T-cell (primary cell): ENCODE measurements at regions not wholly inside any gene's neighbourhood (a gene's known extent, or its start where the extent isn't known, plus 50 kb on each side); places are given as distances from the start of the nearest gene placed in this dataset.
"Not testable (repeated sequence)": the region's sequence is repeated elsewhere in the genome, so short reads cannot be mapped to it uniquely, and the experiment has no call there.

Experiments
- ATAC-seq, 4 experiments: fragments of 200-7000 bp in 3 of 4; fragments of 150-1000 bp in 1 of 4; cut with Tn5 transposase; replicated peaks in 1 of 4; 1 replicate in 3 of 4; 2 replicates in 1 of 4; pipeline ENCODE4 v1.10.0; 2021; ENCODE audit warnings: moderate library complexity in 3 of 4, mild to moderate bottlenecking in 2 of 4, moderate number of reproducible peaks in 1 of 4
- CTCF ChIA-PET, 2 donors: fragments of 300-600 bp; sonication (Branson Sonifier 250); formaldehyde crosslinking; loops; one replicate each; lab custom pipeline; 2022; ENCODE audit warnings: antibody characterized with exemption in 2 of 2; lab: Charles Lee
- POLR2A ChIA-PET, 2 donors: fragments of 300-600 bp; sonication (Branson Sonifier 250); formaldehyde crosslinking; loops; one replicate each; lab custom pipeline; 2022; ENCODE audit warnings: antibody characterized with exemption in 2 of 2; lab: Charles Lee
- DNase-seq, 35 experiments: peaks; one replicate each; pipeline versions ENCODE4 v3.0.0 to v3.0.0-alpha.2; 2013 to 2023
- H3K27ac ChIP-seq: one replicate; pipeline ENCODE4 v1.5.1; 2013; ENCODE audit warnings: low read length
- H3K27me3 ChIP-seq, 2 experiments: replicated peaks in 1 of 2; 1 replicate in 1 of 2; 2 replicates in 1 of 2; pipeline versions ENCODE4 v1.6.1 to v1.7.0; 2013; ENCODE audit warnings: low read length in 1 of 2, mixed read lengths in 1 of 2; ENCODE audit not compliant: control insufficient read depth in 2 of 2, insufficient read depth in 2 of 2; ENCODE audit errors: extremely low read depth in 1 of 2
- H3K36me3 ChIP-seq, 2 donors: 1 replicate in 1 of 2; 2 replicates in 1 of 2; pipeline versions ENCODE4 v1.6.1 to v1.7.0; 2013; ENCODE audit warnings: low read length in 1 of 2; ENCODE audit not compliant: control insufficient read depth in 2 of 2, insufficient read depth in 1 of 2; ENCODE audit errors: extremely low read depth in 1 of 2
- H3K4me1 ChIP-seq, 2 experiments: 1 replicate in 1 of 2; 2 replicates in 1 of 2; pipeline versions ENCODE4 v1.6.1 to v1.7.0; 2013; ENCODE audit warnings: low read length in 2 of 2, mixed read lengths in 1 of 2; ENCODE audit not compliant: insufficient read depth in 2 of 2, control insufficient read depth in 1 of 2; ENCODE audit errors: extremely low read depth in 1 of 2
- H3K4me3 ChIP-seq, 2 donors: 1 replicate in 1 of 2; 2 replicates in 1 of 2; pipeline versions ENCODE4 v1.5.1 to v1.7.0; 2013; ENCODE audit warnings: mild to moderate bottlenecking in 2 of 2, low read length in 1 of 2, moderate library complexity in 1 of 2; ENCODE audit not compliant: control insufficient read depth in 1 of 2; ENCODE audit errors: extremely low read depth in 1 of 2
- H3K9me3 ChIP-seq: 2 replicates; pipeline ENCODE4 v1.7.0; 2013
- H3K27ac Mint-ChIP-seq, 2 donors: one replicate each; pipeline ENCODE4 v1.8.0; 2020 to 2021; ENCODE audit warnings: mild to moderate bottlenecking in 2 of 2, mixed read lengths in 2 of 2
- H3K27me3 Mint-ChIP-seq, 2 donors: one replicate each; pipeline ENCODE4 v1.8.0; 2021 to 2022; ENCODE audit warnings: mixed read lengths in 2 of 2
- H3K36me3 Mint-ChIP-seq: one replicate; pipeline ENCODE4 v1.8.0; 2021; ENCODE audit warnings: mixed read lengths
- H3K4me1 Mint-ChIP-seq, 3 donors: one replicate each; pipeline ENCODE4 v1.8.0; 2020 to 2022; ENCODE audit warnings: mixed read lengths in 3 of 3, mild to moderate bottlenecking in 1 of 3
- H3K4me3 Mint-ChIP-seq, 3 donors: one replicate each; pipeline ENCODE4 v1.8.0; 2020 to 2022; ENCODE audit warnings: mild to moderate bottlenecking in 3 of 3, mixed read lengths in 3 of 3, moderate library complexity in 3 of 3
- H3K9me3 Mint-ChIP-seq, 3 donors: one replicate each; pipeline ENCODE4 v1.8.0; 2020 to 2022; ENCODE audit warnings: mixed read lengths in 3 of 3
- WGBS: methylation state at CpG from one replicate; pipeline ENCODE4 v1.1.5; 2013; ENCODE audit warnings: missing lambda C conversion rate; ENCODE audit not compliant: insufficient coverage; 5-methylcytosine and 5-hydroxymethylcytosine counted together

DNA sequence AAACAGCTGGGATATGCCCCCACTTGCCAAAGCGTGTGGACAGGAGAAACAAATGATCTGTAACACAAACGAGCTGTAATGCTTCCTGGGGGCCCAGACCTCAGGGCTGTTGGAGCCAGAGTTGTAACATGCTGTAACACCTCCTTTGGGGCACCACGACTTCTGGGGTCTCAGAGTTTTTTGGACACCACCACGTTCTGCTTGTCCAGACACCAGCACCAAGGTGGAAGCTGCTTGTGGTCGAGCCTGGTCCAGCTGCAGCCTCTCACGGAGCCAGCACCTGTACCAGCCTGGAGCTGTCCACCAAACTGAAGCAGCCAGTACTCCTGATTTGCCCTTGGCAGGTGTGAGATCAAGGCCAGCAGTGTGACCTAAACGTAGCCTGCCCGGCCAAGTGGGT lies 879.4 kb downstream of the SLC6A15 start:
- H3K27me3 Mint-ChIP-seq, result no peaks in the 10 kb centered on the region
- H3K9me3 ChIP-seq, result no peaks in the 10 kb centered on the region
- 62% methylated on average over 8 of the region's 8 CpGs for WGBS
- H3K27ac ChIP-seq, result no peak overlapping the region
- no peaks in the 10 kb centered on the region for H3K36me3 Mint-ChIP-seq
- no peak overlapping the region for H3K4me3 Mint-ChIP-seq
- H3K27ac Mint-ChIP-seq, result no peak overlapping the region
- no peaks in the 10 kb centered on the region for H3K36me3 ChIP-seq
- ChIA-PET CTCF (no interaction called here), POLR2A (no interaction called here)
- H3K27me3 ChIP-seq, result no peaks in the 10 kb centered on the region
- DNase-seq (no peak), ATAC-seq (no peak)
- H3K4me1 ChIP-seq, result no peaks in the 10 kb centered on the region
- no peak overlapping the region for H3K4me3 ChIP-seq
- no peaks in the 10 kb centered on the region for H3K4me1 Mint-ChIP-seq
- H3K9me3 Mint-ChIP-seq, result peaks cover 2 to 12% (median 8%) of the 10 kb centered on the region in 3 donors

DNA sequence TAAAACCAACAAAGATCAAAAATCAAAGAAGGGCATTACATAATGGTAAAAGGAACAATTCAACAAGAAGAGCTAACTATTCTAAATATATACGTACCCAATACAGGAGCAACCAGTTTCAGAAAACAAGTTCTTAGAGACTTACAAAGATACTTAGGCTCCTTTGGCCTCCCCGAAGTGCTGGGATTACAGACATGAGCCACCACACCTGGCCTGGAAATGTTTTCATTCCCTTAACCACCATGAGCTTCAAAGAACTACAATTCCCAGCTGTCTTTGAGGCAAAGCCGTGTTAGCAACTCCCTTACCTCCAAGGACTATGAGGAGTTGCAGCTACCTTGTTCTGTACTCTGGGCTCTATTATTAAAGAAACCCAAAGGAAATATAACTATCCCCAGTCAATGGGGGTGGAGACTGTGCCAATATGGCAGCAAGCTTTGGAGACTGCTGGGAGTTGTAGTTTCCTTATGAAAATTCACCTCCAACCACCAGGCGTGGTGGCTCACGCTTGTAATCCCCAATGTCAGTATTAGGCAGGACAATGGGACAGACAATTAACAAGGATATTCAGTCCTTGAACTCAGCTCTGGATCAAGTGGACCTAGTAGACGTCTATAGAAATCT lies 893.9 kb downstream of the SLC6A15 start:
- H3K27me3 ChIP-seq, H3K36me3 Mint-ChIP-seq, H3K36me3 ChIP-seq, H3K4me3 ChIP-seq, H3K27ac ChIP-seq, DNase-seq, H3K4me1 Mint-ChIP-seq, H3K27ac Mint-ChIP-seq, H3K4me1 ChIP-seq, H3K27me3 Mint-ChIP-seq, H3K9me3 ChIP-seq, POLR2A ChIA-PET, H3K4me3 Mint-ChIP-seq, ATAC-seq: not testable (repeated sequence)
- CTCF ChIA-PET, result interaction anchor here in 1 of 2 donors (0.6 kb wide), 1 partner anchor 108 kb away, joined by 3 read pairs; no protein-coding TSS in a partner anchor
- H3K9me3 Mint-ChIP-seq, result peaks cover 25 to 29% (median 26%) of the 10 kb centered on the region in 3 donors
- WGBS, result 76% methylated on average over 5 of the region's 6 CpGs

DNA sequence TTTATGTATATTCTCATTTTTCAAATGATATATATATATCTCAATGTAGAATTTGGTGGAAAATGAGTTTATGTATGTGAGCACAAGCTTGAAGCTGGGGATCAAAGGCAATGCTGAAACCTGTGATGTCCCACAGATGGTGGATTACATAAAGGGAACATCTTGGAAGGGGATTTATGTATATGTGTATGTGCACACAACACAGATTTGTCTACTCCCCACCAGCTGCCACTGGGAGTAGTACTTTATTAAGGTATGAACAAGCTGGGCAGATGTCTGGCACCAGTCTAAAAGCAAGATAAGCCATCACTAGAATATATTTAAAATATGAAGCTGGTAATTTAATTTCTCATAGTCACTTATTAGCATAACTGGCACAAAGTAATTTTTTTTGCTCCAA lies 895.6 kb downstream of the SLC6A15 start:
- H3K4me1 ChIP-seq, result no peaks in the 10 kb centered on the region
- no peaks in the 10 kb centered on the region for H3K36me3 ChIP-seq
- Mint-ChIP-seq H3K36me3 (no peaks in the 10 kb centered on the region), H3K4me1 (no peaks in the 10 kb centered on the region), H3K27me3 (no peaks in the 10 kb centered on the region), H3K27ac (no peak overlapping the region), H3K9me3 (peaks cover 28 to 31% (median 28%) of the 10 kb centered on the region in 3 donors), H3K4me3 (no peak overlapping the region)
- no peaks in the 10 kb centered on the region for H3K27me3 ChIP-seq
- H3K27ac ChIP-seq, result no peak overlapping the region
- H3K9me3 ChIP-seq, result no peaks in the 10 kb centered on the region
- ChIA-PET CTCF (no interaction called here), POLR2A (no interaction called here)
- ATAC-seq (no peak), DNase-seq (no peak)
- no peak overlapping the region for H3K4me3 ChIP-seq

DNA sequence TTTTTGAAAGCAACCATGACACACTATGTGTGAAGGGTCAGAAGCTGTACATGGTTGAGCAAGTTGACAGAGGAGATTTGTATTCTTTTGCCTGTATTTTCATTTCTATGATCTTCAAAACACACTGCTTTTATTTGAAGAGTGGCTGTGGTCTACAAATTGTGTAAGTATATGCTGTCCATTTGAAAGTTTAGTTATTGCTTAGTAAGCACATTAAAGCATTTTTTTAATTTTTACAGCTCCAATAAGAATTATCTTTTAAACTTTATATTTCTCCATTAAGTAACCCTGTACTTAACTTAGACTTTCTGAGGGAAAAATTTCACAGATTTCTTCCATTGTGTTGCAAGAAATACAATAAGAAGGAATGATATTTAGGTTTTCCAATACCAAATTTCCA lies 915.2 kb downstream of the SLC6A15 start:
- Histone ChIP-seq H3K4me3 (no peak overlapping the region), H3K36me3 (no peaks in the 10 kb centered on the region), H3K27me3 (no peaks in the 10 kb centered on the region), H3K9me3 (no peaks in the 10 kb centered on the region), H3K27ac (no peak overlapping the region), H3K4me1 (no peaks in the 10 kb centered on the region)
- ATAC-seq, result no peak
- CTCF ChIA-PET, result no interaction called here
- DNase-seq, result no peak
- no peaks in the 10 kb centered on the region for H3K27me3 Mint-ChIP-seq
- H3K4me1 Mint-ChIP-seq, result no peaks in the 10 kb centered on the region
- H3K36me3 Mint-ChIP-seq, result no peaks in the 10 kb centered on the region
- H3K27ac Mint-ChIP-seq, result no peak overlapping the region
- peaks cover 9 to 25% (median 15%) of the 10 kb centered on the region in 3 donors for H3K9me3 Mint-ChIP-seq
- H3K4me3 Mint-ChIP-seq, result no peak overlapping the region
- POLR2A ChIA-PET, result no interaction called here

DNA sequence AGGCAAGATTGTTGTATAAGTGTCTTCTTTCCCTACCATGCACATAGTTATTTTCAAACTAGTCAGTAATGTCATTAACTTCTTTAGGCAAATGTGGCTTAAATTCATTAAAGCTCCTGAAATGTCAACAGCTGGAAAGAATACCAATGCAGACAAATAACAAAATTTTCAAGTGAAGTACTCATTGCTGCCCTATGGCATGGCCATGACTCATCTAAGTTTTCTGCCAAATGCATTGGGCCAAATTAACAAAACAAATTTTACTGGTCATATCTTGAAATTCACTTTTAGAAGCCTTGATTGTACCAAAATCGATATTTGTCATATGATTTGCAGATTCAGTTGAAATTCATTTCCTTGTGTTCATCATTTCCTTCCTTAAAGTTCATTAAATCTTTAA lies 915.9 kb downstream of the SLC6A15 start:
- H3K9me3 Mint-ChIP-seq, result peaks cover 6 to 23% (median 15%) of the 10 kb centered on the region in 3 donors
- POLR2A ChIA-PET, result no interaction called here
- CTCF ChIA-PET, result no interaction called here
- H3K4me1 ChIP-seq, result no peaks in the 10 kb centered on the region
- H3K27me3 Mint-ChIP-seq, result no peaks in the 10 kb centered on the region
- H3K27ac Mint-ChIP-seq, result no peak overlapping the region
- no peak overlapping the region for H3K27ac ChIP-seq
- H3K9me3 ChIP-seq, result no peaks in the 10 kb centered on the region
- H3K36me3 ChIP-seq, result no peaks in the 10 kb centered on the region
- no CpG with 5 or more reads among the region's 1 CpG for WGBS
- ATAC-seq (no peak), DNase-seq (no peak)
- H3K4me1 Mint-ChIP-seq, result no peaks in the 10 kb centered on the region
- H3K36me3 Mint-ChIP-seq, result no peaks in the 10 kb centered on the region
- H3K4me3 Mint-ChIP-seq, result no peak overlapping the region
- H3K27me3 ChIP-seq, result no peaks in the 10 kb centered on the region
- H3K4me3 ChIP-seq, result no peak overlapping the region

DNA sequence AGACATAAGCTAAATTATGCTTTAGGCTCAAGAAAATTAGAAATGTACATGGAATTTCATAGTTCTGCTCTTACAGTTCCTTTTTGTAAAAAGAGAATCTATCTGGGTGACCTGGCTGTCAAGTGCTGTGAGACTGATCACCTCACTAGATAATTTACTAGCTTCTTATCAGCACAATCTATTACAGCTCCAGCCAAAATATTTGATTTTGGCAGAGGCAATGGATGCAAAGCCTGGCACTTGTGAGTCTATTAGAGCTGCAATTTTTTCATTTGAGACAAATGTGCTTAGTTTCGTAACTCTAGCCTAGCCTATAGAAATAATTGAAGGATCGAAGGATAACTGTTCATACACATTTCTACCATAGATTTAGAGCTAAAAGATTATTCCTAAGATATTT lies 927.5 kb downstream of the SLC6A15 start:
- WGBS, result no CpG with 5 or more reads among the region's 2 CpGs
- Mint-ChIP-seq H3K27me3 (no peaks in the 10 kb centered on the region), H3K4me3 (no peak overlapping the region), H3K27ac (no peak overlapping the region), H3K4me1 (no peaks in the 10 kb centered on the region), H3K9me3 (no peaks in the 10 kb centered on the region), H3K36me3 (no peaks in the 10 kb centered on the region)
- CTCF ChIA-PET, result no interaction called here
- no peaks in the 10 kb centered on the region for H3K27me3 ChIP-seq
- H3K27ac ChIP-seq, result no peak overlapping the region
- no peak for ATAC-seq
- no peak overlapping the region for H3K4me3 ChIP-seq
- H3K36me3 ChIP-seq, result no peaks in the 10 kb centered on the region
- DNase-seq, result no peak
- no peaks in the 10 kb centered on the region for H3K9me3 ChIP-seq
- H3K4me1 ChIP-seq, result no peaks in the 10 kb centered on the region
- POLR2A ChIA-PET, result interaction anchor here in 1 of 2 donors (0.6 kb wide), 1 partner anchor 16 kb away, joined by 3 read pairs; no protein-coding TSS in a partner anchor

DNA sequence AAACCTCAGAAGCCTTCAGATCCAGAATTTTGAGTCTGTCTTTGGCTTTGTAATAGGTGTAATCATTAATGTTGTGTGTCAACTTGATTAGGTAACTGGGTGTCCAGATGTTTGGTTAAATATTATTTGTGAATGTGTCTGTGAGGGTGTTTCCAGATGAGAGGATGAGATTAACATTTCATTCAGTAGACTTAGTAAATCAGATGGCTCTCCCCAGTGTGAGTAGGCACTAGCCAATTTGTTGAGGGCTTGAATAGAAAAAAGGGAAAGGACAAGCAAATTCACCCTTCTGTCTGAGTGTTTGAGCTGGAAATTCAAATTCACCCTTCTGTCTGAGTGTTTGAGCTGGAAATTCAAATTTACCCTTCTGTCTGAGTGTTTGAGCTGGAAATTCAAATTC lies 932.2 kb downstream of the SLC6A15 start:
- no peaks in the 10 kb centered on the region for H3K36me3 ChIP-seq
- no peaks in the 10 kb centered on the region for H3K27me3 ChIP-seq
- H3K27ac ChIP-seq, result no peak overlapping the region
- no peaks in the 10 kb centered on the region for H3K4me1 Mint-ChIP-seq
- H3K4me3 Mint-ChIP-seq, result no peak overlapping the region
- no peaks in the 10 kb centered on the region for H3K36me3 Mint-ChIP-seq
- no peaks in the 10 kb centered on the region for H3K4me1 ChIP-seq
- H3K9me3 ChIP-seq, result no peaks in the 10 kb centered on the region
- no peaks in the 10 kb centered on the region for H3K27me3 Mint-ChIP-seq
- no peak for DNase-seq
- no peak for ATAC-seq
- H3K4me3 ChIP-seq, result no peak overlapping the region
- no peak overlapping the region for H3K27ac Mint-ChIP-seq
- peaks cover 0 to 10% (median 0%) of the 10 kb centered on the region in 3 donors for H3K9me3 Mint-ChIP-seq
- ChIA-PET POLR2A (no interaction called here), CTCF (no interaction called here)
